ENCODE measurements at regions not wholly inside any gene's neighbourhood (a gene's known extent, or its start where the extent isn't known, plus 50 kb on each side); places are given as distances from the start of the nearest gene placed in this dataset.

DNA sequence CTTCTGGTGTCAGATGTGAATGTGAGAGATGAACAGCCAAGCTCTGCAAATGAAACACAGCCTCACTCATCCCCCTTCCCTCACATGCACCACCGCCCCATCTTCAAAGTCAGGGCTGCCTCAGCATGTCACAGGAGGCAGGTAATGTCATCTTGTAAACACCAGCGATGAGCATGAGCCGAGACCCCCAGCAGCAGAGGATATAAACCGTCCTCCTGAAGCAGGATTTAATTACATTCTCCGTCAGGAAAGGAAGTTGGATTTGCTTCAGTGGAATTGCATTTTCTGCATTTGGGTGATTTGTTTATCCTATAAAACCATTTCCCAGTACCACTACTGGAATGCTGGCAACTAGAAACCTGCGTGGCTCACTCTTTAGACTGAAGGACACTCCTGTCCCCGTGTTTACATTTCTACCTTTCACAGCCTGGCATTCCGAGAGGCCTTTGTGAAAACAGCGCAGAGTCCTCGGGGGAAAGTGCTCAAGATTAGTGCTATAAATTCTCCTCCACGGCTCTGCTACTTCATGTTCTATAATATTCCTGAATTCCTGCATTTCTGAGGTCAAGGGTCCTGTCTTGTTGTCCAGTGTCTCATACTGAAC lies 619.2 kb downstream of the IRS1 start:
- TF ChIP-seq EZH2 (IDR thresholded peaks at IDR 0.05; ENCODE audit: insufficient read depth, poor library complexity, severe bottlenecking) (no peak), EZH2phosphoT487 (IDR thresholded peaks at IDR 0.05; ENCODE audit: insufficient read depth, low read depth) (no peak)

Measured in GM23248 (cell line).